A549 (cell line): ENCODE measurements at regions not wholly inside any gene's neighbourhood (a gene's known extent, or its start where the extent isn't known, plus 50 kb on each side); places are given as distances from the start of the nearest gene placed in this dataset.

Source experiments
- CTCF ChIP-seq: fragments of >200 bp; sonication (Bioruptor Twin); formaldehyde crosslinking; IDR thresholded peaks from 3 replicates; pipeline ENCODE4 v1.5.1; 2016
- JUNB ChIP-seq: fragments of >200 bp; sonication (Bioruptor Twin); formaldehyde crosslinking; IDR thresholded peaks from 2 replicates; pipeline ENCODE4 v1.6.1; 2016
- NPAS2 ChIP-seq: fragments of 250-450 bp; sonication (Bioruptor Pico); IDR thresholded peaks from 2 replicates; pipeline ENCODE4 v1.8.0; 2022; ENCODE audit warnings: mild to moderate bottlenecking, moderate library complexity, borderline replicate concordance
- POLR2A ChIP-seq: IDR thresholded peaks from 2 replicates; pipeline ENCODE4 v1.6.1; 2012; ENCODE audit warnings: mild to moderate bottlenecking, low read length
- RAD21 ChIP-seq, 2 experiments: fragments of >200 bp in 1 of 2; sonication (Bioruptor Twin) in 1 of 2; formaldehyde crosslinking in 1 of 2; IDR thresholded peaks in 1 of 2; conservative IDR thresholded peaks in 1 of 2; 2 replicates in 1 of 2; 3 replicates in 1 of 2; pipeline ENCODE4 v1.6.1; 2012 to 2018; ENCODE audit warnings: inconsistent platforms in 1 of 2
- REST ChIP-seq: fragments of 200-600 bp; sonication (generic); IDR thresholded peaks from 2 replicates; pipeline ENCODE4 v1.6.1; 2016; ENCODE audit warnings: antibody characterized with exemption, mild to moderate bottlenecking, moderate library complexity
- RNF2 ChIP-seq: fragments of 200-600 bp; sonication (generic); IDR thresholded peaks from 2 replicates; pipeline ENCODE4 v1.6.1; 2016; ENCODE audit warnings: low read depth, mild to moderate bottlenecking, antibody characterized with exemption, moderate library complexity, borderline replicate concordance
- SMC3 ChIP-seq: fragments of >200 bp; sonication (Bioruptor Twin); formaldehyde crosslinking; IDR thresholded peaks from 3 replicates; pipeline ENCODE4 v1.6.1; 2018; ENCODE audit warnings: inconsistent platforms
- TF ChIP-seq, protein P1 (sequence below): IDR thresholded peaks from 2 replicates; pipeline ENCODE4 v1.6.1; 2012

DNA sequence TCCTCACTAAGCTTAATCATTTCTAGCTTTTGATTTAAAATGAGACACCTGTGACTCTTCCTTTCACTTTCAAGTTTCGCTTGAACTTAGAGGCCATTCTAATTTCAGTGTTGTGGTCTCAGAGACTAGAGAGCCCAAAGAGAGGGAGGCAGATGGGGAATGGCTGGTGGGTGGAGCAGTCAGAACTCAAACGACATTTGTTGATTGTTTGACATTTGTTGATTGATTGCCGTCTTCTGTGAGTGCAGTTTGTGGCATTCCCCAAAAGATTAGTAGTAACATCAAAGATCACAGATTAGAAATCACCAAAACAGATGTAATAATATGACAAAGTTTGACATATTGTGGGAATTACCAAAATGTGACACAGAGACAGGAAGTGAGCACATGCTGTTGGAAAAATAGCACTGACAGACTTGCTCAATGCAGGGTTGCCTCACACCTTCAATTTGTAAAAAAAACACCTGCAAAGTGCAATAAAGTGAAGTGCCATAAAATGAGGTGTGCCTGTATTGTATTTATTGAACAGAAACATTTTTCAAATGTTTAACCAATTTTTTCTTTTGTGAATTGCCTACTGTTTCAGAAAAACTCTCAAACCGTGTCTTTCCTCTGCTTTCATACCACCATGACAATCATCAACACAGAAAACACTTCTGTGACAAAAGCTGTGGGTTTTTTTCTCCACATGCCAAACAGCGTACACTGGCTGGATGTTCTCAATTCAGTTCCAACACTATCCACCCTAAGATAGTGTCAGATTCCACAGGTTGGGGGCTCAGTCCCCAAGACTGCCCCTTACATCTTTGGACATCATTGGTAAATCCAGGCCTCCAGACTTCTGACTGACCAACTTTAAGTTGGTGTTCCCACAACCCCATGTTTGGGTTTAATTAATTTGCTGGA, 376.3 kb upstream of the RGS6 start:
- TF ChIP-seq CTCF (no peak), REST (no peak), RAD21 (conservative IDR thresholded peaks at IDR 0.05 in 1 of 2, IDR thresholded peaks at IDR 0.05 in 1 of 2) (no peak), SMC3 (no peak), POLR2A (no peak), NPAS2 (no peak), JUNB (no peak), RNF2 (no peak)
- TF ChIP-seq, protein P1, sequence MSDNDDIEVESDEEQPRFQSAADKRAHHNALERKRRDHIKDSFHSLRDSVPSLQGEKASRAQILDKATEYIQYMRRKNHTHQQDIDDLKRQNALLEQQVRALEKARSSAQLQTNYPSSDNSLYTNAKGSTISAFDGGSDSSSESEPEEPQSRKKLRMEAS = no peak
